ENCODE measurements at regions not wholly inside any gene's neighbourhood (a gene's known extent, or its start where the extent isn't known, plus 50 kb on each side); places are given as distances from the start of the nearest gene placed in this dataset.

DNA sequence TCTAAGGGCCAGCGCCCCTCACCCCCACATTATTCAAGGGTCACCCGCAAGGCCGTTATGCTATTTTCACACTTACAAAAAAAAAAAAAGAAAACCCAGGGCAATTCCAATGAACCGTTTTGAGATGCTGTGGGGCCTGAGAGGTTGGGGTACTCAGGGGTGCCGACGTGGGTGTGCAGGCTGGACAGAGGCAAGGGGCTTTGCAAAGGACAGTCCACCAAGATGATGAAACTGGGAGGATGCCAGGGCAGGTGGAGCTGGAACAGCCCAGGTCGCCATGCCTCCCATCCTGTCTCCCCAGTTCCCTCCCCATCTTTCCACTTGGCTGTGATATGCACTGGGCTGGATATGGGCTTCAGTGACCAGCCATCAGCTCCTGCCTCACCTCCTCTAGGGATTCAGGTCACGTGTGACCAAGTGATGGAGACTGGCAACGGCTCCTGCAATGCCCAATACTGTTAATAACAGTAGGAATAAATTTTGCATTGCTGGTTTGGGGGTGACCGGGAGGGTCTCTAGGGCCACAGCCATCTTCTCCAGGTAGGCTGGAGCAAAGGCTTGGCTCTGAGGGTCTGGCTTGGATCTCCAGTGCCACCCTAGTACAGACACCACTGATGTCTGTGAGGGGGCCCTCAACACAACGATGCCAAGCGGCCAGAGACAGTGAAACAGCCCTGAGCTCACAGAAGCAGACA is 151.3 kb upstream of the TNRC6C start:
- no peak overlapping the region for H3K4me3 ChIP-seq (ENCODE audit: low read depth in 1 of 3, low read length in 3 of 3)
- DNase-seq (ENCODE audit: low spot score), result no peak
- H3K9ac ChIP-seq (ENCODE audit: low read depth in 1 of 2, low read length in 2 of 2), result no peak overlapping the region
- no peaks in the 10 kb centered on the region for H3K9me3 ChIP-seq (ENCODE audit: control insufficient read depth in 4 of 4, low read length in 3 of 4)
- WGBS, result 79% methylated on average over 12 of the region's 12 CpGs
- no peak overlapping the region for H3K27ac ChIP-seq (ENCODE audit: low read depth in 1 of 2, low read length in 2 of 2)
- H3K27me3 ChIP-seq (ENCODE audit: control insufficient read depth in 4 of 4, insufficient read depth in 4 of 4, low read length in 3 of 4), result no peaks in the 10 kb centered on the region
- no peaks in the 10 kb centered on the region for H3K36me3 ChIP-seq (ENCODE audit: control insufficient read depth in 4 of 4, insufficient read depth in 3 of 4, low read depth in 1 of 4, low read length in 3 of 4)
- TF ChIP-seq JUND (IDR thresholded peaks at IDR 0.05), result no peak
- TF ChIP-seq GABPA (IDR thresholded peaks at IDR 0.05 in 1 of 2, conservative IDR thresholded peaks at IDR 0.05 in 1 of 2), result no peak
- TF ChIP-seq FOXA1 (IDR thresholded peaks at IDR 0.05), result no peak
- no peak for TF ChIP-seq HNF4A (conservative IDR thresholded peaks at IDR 0.05)
- TF ChIP-seq HNF4G (IDR thresholded peaks at IDR 0.05), result no peak
- TF ChIP-seq TAF1 (conservative IDR thresholded peaks at IDR 0.05), result no peak
- no peak for TF ChIP-seq RXRA (IDR thresholded peaks at IDR 0.05)
- TF ChIP-seq FOXA2 (IDR thresholded peaks at IDR 0.05), result no peak
- TF ChIP-seq RAD21 (IDR thresholded peaks at IDR 0.05), result no peak
- TF ChIP-seq YY1 (IDR thresholded peaks at IDR 0.05), result no peak
- TF ChIP-seq, protein P1, sequence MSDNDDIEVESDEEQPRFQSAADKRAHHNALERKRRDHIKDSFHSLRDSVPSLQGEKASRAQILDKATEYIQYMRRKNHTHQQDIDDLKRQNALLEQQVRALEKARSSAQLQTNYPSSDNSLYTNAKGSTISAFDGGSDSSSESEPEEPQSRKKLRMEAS (IDR thresholded peaks at IDR 0.05), result no peak
- no peak for TF ChIP-seq NR2F2 (IDR thresholded peaks at IDR 0.05)
- TF ChIP-seq, protein P2, sequence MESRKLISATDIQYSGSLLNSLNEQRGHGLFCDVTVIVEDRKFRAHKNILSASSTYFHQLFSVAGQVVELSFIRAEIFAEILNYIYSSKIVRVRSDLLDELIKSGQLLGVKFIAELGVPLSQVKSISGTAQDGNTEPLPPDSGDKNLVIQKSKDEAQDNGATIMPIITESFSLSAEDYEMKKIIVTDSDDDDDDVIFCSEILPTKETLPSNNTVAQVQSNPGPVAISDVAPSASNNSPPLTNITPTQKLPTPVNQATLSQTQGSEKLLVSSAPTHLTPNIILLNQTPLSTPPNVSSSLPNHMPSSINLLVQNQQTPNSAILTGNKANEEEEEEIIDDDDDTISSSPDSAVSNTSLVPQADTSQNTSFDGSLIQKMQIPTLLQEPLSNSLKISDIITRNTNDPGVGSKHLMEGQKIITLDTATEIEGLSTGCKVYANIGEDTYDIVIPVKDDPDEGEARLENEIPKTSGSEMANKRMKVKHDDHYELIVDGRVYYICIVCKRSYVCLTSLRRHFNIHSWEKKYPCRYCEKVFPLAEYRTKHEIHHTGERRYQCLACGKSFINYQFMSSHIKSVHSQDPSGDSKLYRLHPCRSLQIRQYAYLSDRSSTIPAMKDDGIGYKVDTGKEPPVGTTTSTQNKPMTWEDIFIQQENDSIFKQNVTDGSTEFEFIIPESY (IDR thresholded peaks at IDR 0.05), result no peak
- no peak for TF ChIP-seq SP1 (IDR thresholded peaks at IDR 0.05)
- TF ChIP-seq, protein P3, sequence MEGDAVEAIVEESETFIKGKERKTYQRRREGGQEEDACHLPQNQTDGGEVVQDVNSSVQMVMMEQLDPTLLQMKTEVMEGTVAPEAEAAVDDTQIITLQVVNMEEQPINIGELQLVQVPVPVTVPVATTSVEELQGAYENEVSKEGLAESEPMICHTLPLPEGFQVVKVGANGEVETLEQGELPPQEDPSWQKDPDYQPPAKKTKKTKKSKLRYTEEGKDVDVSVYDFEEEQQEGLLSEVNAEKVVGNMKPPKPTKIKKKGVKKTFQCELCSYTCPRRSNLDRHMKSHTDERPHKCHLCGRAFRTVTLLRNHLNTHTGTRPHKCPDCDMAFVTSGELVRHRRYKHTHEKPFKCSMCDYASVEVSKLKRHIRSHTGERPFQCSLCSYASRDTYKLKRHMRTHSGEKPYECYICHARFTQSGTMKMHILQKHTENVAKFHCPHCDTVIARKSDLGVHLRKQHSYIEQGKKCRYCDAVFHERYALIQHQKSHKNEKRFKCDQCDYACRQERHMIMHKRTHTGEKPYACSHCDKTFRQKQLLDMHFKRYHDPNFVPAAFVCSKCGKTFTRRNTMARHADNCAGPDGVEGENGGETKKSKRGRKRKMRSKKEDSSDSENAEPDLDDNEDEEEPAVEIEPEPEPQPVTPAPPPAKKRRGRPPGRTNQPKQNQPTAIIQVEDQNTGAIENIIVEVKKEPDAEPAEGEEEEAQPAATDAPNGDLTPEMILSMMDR (IDR thresholded peaks at IDR 0.05; ENCODE audit: low read depth, low read length, missing input control), result no peak
- no peaks in the 10 kb centered on the region for H3K4me1 ChIP-seq (ENCODE audit: control insufficient read depth in 4 of 4, insufficient read depth in 4 of 4, low read length in 3 of 4)

DNA sequence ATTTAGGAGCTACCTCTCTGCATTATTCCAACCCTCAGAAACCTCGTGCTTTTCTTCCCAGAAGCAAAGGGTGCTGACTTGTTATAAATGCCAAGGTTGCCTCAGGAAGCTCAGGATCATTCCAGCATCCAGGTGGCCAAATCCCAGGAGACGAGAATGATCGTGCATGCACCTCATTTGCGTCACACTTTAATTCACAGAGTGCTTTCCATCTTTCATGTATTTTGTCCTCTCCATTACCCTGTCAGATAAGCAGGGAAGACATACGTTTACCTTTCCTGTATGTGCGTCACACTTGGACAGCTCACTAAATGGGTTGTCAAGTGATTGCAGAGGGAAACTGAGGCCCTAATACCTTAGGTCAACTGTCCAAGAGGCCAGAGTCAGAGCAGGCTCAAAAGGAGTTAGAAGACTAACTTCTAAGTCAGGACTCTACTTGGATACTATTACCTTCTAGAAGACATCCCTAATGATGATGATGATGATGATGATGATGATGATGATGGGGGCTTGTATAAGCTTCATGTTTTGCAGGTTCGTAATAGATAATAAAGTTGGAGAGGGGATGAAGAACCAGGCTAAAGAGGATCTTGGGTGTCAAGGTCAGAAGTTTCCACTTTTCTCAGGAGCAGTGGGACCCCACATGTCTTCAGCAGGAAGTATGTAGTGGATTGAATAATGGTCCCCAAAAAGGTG is 150.6 kb upstream of the TNRC6C start:
- Histone ChIP-seq H3K9ac (ENCODE audit: low read depth in 1 of 2, low read length in 2 of 2) (no peak overlapping the region), H3K27ac (ENCODE audit: low read depth in 1 of 2, low read length in 2 of 2) (no peak overlapping the region), H3K4me1 (ENCODE audit: control insufficient read depth in 4 of 4, insufficient read depth in 4 of 4, low read length in 3 of 4) (no peaks in the 10 kb centered on the region), H3K9me3 (ENCODE audit: control insufficient read depth in 4 of 4, low read length in 3 of 4) (no peaks in the 10 kb centered on the region), H3K4me3 (ENCODE audit: low read depth in 1 of 3, low read length in 3 of 3) (no peak overlapping the region), H3K27me3 (ENCODE audit: control insufficient read depth in 4 of 4, insufficient read depth in 4 of 4, low read length in 3 of 4) (no peaks in the 10 kb centered on the region), H3K36me3 (ENCODE audit: control insufficient read depth in 4 of 4, insufficient read depth in 3 of 4, low read depth in 1 of 4, low read length in 3 of 4) (no peaks in the 10 kb centered on the region)
- TF ChIP-seq HNF4A (conservative IDR thresholded peaks at IDR 0.05) (no peak), YY1 (IDR thresholded peaks at IDR 0.05) (no peak), RAD21 (IDR thresholded peaks at IDR 0.05) (no peak), JUND (IDR thresholded peaks at IDR 0.05) (no peak), HNF4G (IDR thresholded peaks at IDR 0.05) (no peak), FOXA2 (IDR thresholded peaks at IDR 0.05) (no peak), EGR1 (IDR thresholded peaks at IDR 0.05; ENCODE audit: low read depth in 2 of 2) (no peak), GABPA (IDR thresholded peaks at IDR 0.05 in 1 of 2, conservative IDR thresholded peaks at IDR 0.05 in 1 of 2) (no peak)
- TF ChIP-seq, protein P2 (IDR thresholded peaks at IDR 0.05), result no peak
- TF ChIP-seq, protein P3 (IDR thresholded peaks at IDR 0.05; ENCODE audit: low read depth, low read length, missing input control), result no peak
- no peak for DNase-seq (ENCODE audit: low spot score)
- WGBS, result 77% methylated on average over 7 of the region's 7 CpGs

Measured in liver (tissue), 8 donors.